Transverse colon (tissue), 4 donors: ENCODE measurements at regions not wholly inside any gene's neighbourhood (a gene's known extent, or its start where the extent isn't known, plus 50 kb on each side); places are given as distances from the start of the nearest gene placed in this dataset.

ENCODE experiments used
- CTCF ChIP-seq, 5 experiments: fragments of 200-600 bp in 3 of 5; fragments of 450-650 bp in 2 of 5; sonication (generic) in 3 of 5; IDR thresholded peaks; 1 replicate in 2 of 5; 2 replicates in 3 of 5; pipeline ENCODE4 v1.5.1; 2016 to 2017; ENCODE audit warnings: antibody characterized with exemption in 5 of 5, inconsistent platforms in 3 of 5, mild to moderate bottlenecking in 2 of 5, moderate library complexity in 1 of 5
- EP300 ChIP-seq: sonication (generic); formaldehyde crosslinking; IDR thresholded peaks from one replicate; pipeline ENCODE4 v1.6.1; 2017; ENCODE audit warnings: antibody characterized with exemption, low read depth
- POLR2A ChIP-seq: fragments of 450-650 bp; IDR thresholded peaks from one replicate; pipeline ENCODE4 v1.6.1; 2016; ENCODE audit warnings: antibody characterized with exemption, mild to moderate bottlenecking, moderate library complexity
- POLR2AphosphoS5 ChIP-seq, 3 donors: sonication (generic); formaldehyde crosslinking; IDR thresholded peaks; one replicate each; pipeline ENCODE4 v1.6.1; 2016; ENCODE audit warnings: antibody characterized with exemption in 3 of 3

- no peak for TF ChIP-seq CTCF (IDR thresholded peaks at IDR 0.05)
- TF ChIP-seq POLR2A, result no peak
- no peak for TF ChIP-seq EP300
- no peak for TF ChIP-seq POLR2AphosphoS5 (IDR thresholded peaks at IDR 0.05)
Observed at GRCh38 chr2:223315813-223316212, 263.8 kb downstream of the KCNE4 start.
